ENCODE measurements at regions not wholly inside any gene's neighbourhood (a gene's known extent, or its start where the extent isn't known, plus 50 kb on each side); places are given as distances from the start of the nearest gene placed in this dataset.

- TF ChIP-seq CTCF (conservative IDR thresholded peaks at IDR 0.05) (no peak), EZH2 (IDR thresholded peaks at IDR 0.05; ENCODE audit: low read depth) (no peak)
Measured at GRCh38 chrX:40298572-40299479, 201.1 kb upstream of the BCOR start.

Data from PC-9 (cell line).